ENCODE measurements at regions not wholly inside any gene's neighbourhood (a gene's known extent, or its start where the extent isn't known, plus 50 kb on each side); places are given as distances from the start of the nearest gene placed in this dataset.

DNA sequence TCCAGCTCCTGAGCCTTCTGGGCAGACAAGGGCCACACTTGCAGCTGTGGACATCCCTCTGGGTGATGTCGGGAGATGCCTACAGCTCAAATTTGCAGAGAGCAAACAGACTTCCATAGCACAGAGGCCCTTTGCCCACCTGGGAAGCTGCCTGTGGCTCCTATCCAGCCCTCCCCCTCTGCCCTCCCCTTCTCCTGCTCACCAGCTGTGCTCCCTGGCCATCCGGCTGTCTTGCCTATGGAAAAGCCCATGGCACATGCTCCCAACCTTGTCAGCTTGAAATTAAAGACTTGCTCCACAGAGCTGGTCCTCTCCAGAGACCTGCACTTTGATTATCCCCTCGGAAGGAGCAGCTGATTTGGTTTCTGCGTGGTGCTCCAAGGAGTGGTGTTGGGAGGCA is 118.9 kb upstream of the NECTIN1 start:
- no peak for DNase-seq

DNA sequence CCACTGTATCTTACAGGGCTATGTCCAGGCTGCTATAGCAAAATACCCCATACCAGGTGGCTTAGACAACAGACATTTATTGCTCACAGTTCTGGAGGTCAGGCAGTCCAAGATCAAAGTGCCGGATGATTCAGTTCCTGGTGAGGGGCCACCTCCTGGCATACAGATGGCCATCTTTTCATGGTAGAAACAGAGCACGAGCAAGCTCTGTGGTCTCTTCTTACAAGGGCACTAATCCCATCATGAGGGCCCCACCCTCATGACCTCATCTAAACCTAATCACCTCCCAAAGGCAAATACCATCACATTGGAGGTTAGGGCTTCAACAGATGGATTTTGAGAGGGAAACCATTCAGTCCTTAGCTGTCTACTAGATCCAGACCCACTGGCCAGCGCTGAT is 117.4 kb upstream of the NECTIN1 start:
- no peak for DNase-seq

DNA sequence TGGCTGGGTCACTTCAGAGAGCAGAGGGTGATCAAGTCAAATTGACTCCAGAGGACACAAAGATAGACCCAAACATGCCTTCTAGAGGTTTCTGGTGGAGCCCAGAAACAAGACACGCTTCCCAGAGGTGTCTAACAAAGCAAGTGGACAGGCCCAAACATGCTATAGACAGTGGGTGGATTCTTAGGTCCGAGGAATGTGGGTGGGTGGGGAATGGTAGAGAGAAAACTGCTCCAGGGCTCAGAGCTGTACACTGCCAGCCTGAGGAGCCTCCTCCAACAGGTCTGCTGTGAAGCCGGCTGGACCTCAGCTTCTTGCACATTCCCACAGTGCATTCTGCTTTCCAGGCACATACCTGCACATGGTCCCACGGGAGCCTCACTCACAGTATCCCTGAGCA is 116.8 kb upstream of the NECTIN1 start:
- DNase-seq: no peak

DNA sequence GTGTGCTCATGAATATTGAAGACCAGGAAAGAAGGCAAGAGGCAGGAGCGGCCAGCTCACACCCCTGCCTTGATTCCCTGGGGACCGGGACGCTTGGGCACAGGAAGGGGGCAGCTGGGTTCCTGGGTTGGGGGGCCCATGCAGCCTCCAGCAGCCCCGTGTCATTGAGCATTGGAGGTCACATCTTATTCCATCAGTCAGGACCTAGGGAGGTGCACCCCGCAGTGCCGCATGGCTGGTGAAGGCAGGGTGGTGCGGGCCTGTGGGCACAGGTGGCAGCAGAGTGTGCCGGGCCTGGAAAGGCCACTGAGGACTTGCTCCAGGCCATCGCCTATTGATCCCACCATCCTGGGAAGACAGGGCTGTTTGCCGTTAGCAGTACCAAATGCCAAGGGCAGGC is 116.3 kb upstream of the NECTIN1 start:
- DNase-seq: no peak

DNA sequence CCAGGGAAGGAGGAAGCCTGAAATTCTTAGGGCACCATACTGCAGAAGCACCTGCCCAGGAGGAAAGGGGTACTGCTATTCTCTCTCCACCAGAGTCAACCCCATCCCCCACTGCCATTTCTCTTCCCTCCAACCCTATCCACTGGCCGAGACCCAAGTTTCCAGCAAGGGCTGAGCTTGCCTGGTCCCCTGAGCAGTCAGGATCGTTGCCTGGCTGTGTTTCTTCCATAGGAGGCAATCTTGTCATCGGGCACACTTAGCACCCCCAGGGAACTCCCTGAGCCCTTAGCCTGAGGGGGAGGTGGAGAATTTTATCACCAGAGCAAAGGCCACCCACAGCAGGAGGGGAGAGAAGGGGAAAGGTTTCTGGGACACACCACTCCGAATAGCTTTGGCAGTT is 115.8 kb upstream of the NECTIN1 start:
- no peak for DNase-seq

DNA sequence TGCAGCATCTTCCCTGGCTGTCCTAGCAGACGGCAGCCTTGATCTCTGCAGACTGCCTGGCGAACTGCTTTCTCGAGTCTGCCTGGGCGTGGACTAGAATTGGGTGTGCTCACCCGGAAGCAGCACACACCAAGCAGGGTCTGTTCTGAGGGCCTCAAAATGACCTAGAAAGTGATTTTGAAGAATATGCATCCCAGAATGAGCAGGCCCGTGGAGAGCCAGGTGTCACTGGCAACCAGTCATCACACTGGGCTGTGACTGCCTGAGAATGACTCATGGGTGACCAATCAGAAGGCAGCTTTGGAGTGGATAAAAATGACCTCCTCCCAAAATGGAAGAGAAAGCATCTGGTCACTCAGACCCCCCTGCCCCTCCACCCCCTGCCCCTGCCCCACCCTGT is 114.9 kb upstream of the NECTIN1 start:
- no peak for DNase-seq

DNA sequence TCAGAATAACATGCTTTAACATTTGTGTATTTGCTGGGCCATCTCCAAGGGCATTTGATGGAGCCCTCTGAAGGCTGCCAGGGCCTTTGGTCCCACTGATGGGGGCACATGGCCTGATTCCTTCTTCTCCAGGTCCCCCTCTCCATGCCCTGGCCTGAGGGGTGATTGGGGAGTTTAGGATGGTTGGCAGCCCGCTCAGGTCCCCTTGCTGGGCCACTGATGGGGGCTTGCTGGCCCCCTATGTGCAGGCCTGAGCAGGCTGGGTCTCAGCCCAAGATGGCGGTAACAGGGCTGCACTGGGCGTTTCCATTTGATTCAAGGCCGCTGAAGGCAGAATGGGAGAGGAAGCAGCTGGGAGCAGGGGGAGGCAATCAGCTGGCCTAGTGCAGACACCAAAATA is 113.7 kb upstream of the NECTIN1 start:
- no peak for DNase-seq

DNA sequence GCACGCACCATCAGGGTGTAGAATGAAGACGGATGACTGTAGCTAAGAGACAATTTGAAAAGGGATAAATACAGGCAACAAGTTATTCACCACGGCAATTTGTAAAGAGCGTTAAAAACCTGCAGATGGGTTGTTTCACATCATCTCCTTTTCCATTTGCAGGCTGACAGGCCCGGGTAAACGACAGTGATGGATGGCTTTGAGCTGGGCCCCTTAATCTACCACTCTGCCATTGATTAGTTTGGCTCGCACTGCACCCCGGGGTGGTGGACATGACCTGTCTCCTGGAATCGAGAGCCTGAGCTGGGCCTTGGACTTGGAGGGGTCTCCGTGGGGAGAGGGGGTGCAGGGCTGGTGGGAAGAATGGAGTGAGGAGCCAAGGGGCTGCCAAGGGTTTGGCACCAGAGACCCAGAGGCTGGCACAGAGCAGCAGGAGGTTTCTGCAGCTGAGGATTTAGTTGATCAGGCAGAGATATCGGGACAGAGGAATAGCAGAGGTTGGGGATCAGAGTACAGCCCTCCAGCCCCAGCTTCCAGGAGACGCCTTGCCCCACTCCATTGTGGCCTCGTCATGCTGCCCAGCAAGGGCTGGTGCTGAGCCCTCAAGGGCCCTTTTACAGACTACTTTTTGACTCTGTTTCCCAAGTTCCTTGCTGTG is 110.6 kb upstream of the NECTIN1 start:
- no peak for DNase-seq

DNA sequence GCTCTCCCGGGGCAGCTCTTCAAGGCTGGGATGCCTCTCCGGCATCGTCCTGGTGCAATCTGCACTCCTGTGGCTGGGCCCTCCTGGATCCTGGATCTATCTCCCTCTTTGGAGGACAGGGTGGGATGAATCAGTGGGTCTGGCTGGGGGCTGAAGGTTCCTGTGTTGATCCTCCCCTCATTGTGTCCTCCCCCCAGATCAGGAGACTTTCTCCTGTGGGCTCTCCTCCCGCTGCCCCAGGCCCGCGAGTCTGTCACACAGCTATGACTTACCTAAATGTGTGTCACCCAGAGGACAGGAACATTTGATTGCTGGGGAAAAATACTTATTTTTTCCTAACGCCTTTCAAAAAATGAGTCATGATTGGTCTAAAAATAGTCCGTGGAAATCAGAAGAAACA is 106.8 kb upstream of the NECTIN1 start:
- no peak for DNase-seq

DNA sequence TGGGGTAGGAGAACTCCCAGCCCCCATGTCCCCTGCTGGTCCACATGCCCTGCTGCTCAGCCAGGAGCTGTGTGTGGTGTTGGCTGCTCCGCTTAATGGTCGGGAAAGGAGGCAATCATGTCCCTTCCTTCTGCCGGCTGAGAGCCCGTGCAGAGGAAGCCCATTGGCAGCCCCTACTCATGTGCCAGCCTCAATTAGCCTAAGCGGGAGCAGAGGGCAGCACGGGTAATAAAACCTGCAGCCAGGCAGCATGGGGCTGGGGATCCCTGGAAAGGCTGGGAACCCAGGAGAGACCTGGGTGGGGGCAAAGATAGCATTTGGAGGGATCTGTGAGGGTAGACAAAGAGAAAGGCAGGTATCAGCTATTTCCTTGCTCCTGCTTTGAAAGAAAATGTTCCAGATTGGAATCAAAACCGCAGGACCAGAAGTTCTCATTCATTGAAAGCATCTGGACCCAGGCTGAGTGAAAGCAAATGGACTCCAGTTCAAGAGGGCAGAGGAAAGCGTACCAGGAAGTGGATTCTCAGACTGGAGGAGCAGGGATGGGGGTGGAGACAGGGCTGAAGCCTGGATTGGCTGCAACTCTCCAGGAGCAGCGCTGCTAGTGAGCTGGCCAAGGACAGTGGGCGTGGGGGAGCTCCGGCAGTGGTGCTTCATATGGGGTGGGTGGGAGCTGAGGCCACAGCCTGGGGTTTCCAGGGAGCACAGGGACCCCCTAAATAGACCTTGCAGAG is 103.4 kb upstream of the NECTIN1 start:
- DNase-seq: no peak

DNA sequence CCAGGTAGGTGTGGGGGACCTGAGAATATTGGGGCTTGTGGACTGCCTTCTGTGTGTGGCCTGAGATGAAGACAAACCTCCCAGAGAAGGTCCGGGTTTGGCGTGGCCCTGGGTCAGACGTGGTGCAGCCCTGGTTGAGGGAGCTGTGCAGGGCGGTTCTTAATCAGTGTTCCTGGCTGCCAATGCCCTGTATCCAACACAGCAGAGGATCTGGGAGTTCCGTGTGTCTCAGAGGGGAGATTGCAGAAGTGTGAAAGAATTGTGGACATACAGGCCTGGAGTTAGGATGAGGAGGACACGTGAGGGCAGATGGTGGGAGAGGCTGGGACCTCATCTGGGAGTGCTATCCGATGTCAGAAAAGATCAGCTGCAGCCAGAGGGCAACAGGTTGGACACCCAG is 102.0 kb upstream of the NECTIN1 start:
- DNase-seq: no peak

DNA sequence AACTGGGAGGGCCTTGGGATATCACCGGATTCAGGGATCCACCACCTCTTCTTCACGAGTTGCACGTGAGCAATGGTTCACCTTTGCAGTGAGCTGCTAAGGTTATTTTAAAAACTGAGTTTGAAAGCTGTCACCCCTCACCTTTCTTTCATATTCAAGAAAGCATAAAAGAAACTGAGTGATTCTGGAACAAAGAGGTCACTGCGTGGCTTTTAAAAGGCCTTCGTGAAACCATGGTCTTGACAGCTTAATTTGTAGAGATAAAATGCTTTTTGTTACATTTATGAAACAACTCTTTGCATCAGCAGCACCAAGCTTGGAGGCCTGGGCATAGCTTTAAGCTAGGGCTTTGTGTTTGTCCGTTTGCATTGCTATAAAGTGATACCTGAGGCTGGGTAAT is 101.4 kb upstream of the NECTIN1 start:
- no peak for DNase-seq

DNA sequence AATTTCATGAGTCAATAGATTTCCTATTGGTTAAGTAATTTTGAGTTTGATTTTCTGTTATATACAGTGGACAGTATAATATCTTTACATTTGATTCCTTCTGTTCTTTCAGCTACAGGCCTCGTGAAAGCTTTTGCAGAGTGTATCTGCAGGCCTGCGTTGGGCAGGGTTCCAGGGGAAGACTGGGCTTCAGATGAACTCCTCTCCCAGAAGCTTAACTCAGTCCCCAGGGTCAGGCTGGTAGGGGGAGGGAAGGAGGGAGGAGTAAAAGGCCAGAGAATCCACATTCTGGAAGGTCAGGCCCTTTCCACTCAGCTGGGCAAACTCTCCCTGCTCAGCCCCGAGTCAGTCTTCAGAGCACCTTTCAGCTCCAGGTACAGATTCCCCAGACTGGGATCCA is 100.4 kb upstream of the NECTIN1 start:
- DNase-seq: no peak

DNA sequence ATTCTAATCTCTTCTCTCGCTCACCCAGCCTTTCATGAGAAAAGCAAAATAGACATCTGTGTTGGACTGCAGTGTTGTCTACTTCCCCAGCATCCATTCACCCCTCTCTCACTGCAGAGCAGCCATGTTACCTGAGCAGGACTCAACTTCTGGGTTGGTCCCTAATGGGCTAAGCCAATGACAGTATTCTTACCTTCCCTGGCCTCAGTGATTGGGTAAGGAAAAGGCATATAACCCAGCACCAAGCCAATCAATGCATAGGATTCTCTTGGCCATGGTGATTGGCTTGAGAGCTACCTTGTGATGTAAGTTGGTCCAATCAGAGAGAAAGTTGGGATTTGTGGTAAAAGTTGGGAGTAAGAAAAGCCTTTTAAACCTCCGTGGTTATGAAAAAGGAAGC is 99.8 kb upstream of the NECTIN1 start:
- no peak for DNase-seq

DNA sequence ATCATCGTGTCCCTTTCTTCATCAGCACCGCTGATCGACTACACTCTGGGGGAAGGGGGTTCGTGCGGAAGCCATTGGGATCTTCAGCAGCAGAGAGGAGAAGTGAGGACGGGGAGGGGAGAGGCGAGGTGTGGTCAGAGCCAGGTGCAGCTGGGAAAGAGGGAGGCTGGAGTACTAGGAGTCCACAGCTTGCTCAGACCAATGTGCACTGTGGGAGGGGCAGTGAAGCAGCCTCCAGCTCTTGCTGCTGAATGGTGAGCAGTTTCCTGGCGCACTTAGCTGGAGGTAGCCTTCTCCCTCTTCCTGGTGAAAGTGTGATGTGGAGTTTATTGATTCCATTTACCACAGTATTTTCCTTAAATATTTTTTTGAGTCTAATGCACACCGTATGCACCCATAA is 99.0 kb upstream of the NECTIN1 start:
- no peak for DNase-seq

DNA sequence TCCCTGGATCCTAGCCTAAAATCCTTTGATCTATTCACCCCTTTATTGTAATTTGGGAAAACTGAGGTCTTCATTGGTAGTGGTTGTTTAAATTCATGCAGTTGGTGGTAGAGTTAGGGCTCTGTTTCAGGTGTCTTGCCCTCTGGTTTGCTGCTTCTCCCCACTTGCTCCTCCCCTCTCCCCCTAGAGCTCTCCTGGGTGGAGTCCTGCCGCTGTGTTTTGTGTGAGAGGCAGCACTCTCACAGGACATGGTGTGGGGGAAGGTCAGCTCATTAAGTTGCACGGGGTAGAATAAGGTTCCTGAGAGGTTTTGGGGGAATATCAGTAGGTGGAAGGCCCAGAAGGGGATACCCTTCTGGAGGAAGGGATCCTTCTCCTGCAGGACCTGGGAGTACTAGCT is 98.1 kb upstream of the NECTIN1 start:
- no peak for DNase-seq

DNA sequence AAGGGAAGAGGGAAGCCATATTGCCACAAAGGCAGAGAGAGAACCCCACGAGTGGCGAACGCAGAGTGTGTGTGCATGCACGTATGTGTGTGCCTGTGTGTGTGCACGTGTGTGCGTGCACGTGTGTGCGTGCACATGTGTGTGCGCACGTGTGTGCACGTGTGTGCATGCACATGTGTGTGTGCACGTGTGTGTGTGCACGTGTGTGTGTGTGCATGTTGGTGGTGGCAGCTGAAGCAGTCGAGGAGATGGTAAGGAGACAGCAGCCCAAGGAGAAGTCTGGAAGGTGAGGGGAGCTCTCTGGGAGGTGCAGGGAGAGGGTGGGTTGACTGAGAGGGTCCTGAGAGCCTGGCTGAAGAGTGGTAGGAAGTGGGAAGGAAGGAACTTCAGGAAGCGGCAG is 94.1 kb upstream of the NECTIN1 start:
- DNase-seq: no peak

DNA sequence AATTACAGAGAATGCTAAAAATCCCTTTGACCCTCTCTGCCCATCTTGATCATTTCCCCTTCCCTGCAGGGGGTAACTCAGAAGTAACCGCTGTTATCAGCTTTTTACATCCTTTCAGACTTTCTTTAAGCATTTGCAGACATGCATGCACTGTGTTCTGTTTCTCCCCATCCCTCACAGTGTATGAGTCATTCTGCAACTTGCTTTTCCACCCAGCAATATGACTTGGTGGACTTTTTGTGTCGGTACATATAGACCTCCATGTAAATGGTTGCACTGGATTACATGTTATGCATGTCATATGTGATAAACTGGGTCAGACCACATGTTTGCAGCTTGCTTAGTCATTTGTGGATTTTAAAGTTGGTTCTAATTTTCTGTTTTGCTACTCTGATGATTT is 87.7 kb upstream of the NECTIN1 start:
- DNase-seq: no peak

DNA sequence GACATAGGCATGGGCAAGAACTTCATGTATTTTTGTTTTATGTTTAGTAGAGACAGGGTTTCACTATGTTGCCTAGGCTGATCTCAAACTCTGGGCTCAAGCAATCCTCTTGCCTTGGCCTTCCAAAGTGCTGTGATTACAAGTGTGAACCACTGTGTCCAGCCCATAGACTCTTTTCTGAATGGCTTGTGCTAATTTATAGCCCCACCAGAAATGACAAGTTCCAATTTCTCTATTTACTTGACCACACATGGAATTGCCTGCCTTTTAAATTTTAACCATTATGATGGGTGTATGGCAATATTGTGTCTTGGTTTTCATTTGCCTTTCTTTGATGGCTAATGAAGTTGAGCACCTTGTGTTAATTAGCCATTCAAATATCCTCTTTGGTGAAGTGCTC is 85.8 kb upstream of the NECTIN1 start:
- DNase-seq: no peak

DNA sequence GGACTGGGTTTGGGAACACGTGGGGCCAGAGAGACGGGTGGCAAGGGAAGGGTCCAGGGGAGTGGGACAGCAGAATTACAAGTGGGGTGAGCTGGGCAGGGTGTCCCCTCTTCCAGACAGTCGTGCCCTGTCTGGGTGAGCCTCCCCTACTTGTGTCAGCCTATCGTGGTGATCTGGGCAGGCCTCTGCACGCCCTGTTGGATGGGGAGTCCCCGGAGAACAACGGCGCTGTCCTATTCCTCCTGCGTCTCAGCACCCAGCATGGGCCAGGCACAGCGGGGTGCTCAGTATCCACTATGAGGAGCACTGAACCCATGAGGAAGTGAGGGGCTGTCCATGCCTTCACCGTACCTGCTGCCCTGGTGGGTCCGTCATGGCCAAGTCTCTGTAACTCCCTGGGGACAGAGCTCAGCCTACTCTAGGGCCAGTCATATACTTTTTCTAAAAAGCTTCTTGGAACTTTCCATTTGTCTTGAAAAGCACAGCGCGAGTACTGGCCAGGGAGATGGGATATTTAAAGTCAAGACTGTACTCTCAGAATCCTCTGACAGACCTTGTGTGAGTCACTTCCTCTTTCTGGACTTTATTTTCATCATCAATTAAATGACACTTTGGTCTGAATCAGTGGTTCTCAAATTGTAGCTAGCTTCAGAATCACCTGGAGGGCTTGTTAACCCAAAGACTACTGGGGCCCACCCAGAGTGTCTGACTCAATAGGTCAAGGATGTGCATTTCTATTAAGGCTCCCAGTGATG is 81.7 kb upstream of the NECTIN1 start:
- no peak for DNase-seq

DNA sequence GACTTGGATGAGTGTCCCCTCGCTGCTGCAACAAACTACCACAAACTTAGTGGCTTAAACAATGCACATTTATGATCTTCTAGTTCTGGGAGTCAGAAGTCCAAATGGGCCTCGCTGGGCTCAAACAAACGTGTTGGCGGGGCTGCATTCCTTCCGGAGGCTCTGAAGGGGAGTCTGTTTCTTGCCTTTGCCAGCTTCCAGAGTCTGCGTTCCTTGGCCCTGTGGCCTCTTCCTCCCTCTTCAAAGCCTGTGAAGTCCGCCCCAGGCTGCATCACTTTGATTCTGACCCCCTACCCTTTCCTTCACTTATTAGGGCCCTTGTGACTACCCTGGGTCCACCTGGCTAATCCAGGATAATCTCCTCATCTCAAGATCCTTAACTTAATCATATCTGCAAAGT is 80.3 kb upstream of the NECTIN1 start:
- no peak for DNase-seq

DNA sequence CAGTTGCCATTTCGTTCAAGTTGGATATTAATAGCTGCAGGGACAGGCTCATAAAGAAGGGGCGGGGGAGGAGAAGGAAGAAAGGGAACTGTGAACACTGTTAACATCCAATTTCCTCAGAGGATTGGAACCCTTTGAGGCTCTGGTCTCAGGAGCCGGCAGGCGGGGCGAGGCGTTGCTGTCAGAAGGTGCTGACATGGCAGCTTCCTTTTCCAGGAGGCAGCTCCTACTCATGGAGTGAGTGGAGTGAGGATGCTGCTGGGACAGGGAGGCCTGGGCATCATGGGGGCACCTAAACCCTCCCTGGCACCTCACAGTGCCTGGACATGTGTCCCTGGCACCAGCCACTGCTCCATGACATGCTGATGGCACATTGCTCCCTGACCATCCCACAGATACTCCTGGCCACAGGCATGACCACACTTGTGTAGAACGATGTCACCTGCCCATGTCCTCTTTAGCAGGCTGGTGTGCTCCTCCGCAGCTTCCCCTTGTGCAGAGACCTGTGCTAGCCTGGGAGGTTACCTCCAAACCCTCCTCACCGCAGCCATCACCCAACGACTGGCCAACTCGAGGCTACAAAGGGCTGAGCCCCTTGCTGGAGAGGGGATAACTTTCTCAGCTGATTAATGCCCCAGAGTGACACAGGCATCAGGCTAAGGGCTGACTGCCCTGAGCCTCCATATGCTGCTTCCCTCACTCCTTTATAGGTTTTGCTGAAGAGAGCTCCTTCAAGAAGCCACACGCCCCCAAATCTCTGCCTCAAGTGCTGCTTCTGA is 79.6 kb upstream of the NECTIN1 start:
- DNase-seq: no peak

DNA sequence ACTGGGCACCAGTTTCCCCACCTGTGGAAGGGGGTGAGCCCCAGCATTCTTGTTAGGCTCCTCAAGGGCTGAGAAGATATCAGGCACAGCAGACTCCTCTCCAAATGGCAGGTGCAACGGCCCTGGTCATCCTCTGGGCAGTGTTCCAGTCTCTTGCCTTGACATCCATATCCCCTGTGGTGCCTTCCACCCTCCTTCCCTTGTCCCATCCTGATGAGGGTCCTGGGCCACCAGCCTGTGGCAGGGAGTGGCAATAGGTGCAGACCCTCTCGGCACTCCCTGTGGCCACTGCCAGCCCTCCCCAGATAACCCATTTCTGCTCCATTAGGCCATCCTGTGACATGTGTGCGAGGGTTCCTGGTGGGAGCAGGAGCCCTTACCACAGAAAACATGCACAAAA is 78.8 kb upstream of the NECTIN1 start:
- DNase-seq: no peak

DNA sequence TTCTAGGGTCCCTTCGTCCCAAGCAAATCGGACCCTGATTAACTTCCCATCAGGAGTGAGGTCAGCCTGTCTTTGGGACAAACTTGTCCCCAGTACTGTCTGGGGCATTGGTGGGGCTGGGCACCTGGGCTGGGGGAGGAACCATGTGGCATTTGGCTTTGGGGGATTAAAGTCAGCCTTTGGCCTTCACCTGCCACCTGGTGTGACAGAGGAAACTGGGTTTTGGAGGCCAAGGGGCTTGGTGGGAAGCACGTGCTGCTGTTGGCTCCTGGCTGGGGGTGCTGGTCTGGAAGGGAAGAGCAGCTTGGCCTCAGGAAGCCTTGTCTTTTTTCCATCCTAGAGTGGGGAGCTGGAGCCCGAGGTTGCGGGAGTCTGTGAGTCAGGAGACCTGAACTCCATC is 78.4 kb upstream of the NECTIN1 start:
- no peak for DNase-seq
